GM23338 (cell line): ENCODE measurements at regions not wholly inside any gene's neighbourhood (a gene's known extent, or its start where the extent isn't known, plus 50 kb on each side); places are given as distances from the start of the nearest gene placed in this dataset.

Experiments
- ATAC-seq: fragments of 200-7000 bp; cut with Tn5 transposase; 3 replicates; pipeline ENCODE4 v1.9.1; 2020
- DNase-seq: peaks from one replicate; pipeline ENCODE4 v3.0.0-alpha.2; 2015; ENCODE audit warnings: low spot score
- H2AFZ ChIP-seq: fragments of 200-600 bp; sonication (generic); 2 replicates; pipeline ENCODE4 v1.8.0; 2016; ENCODE audit warnings: antibody characterized with exemption, mild to moderate bottlenecking, moderate library complexity
- H3F3A ChIP-seq: fragments of 200-600 bp; sonication (generic); replicated peaks from 2 replicates; pipeline ENCODE4 v1.8.0; 2017; ENCODE audit warnings: antibody characterized with exemption, mixed run types, low read depth
- H3K27ac ChIP-seq: fragments of 200-600 bp; sonication (generic); 2 replicates; pipeline ENCODE4 v1.6.1; 2016; ENCODE audit warnings: low read depth
- H3K27me3 ChIP-seq: fragments of 200-600 bp; sonication (generic); 2 replicates; pipeline ENCODE4 v1.8.0; 2016; ENCODE audit warnings: mild to moderate bottlenecking, mixed run types, moderate library complexity; ENCODE audit not compliant: insufficient read depth
- H3K36me3 ChIP-seq: fragments of 200-600 bp; sonication (generic); 2 replicates; pipeline ENCODE4 v1.8.0; 2016; ENCODE audit warnings: mild to moderate bottlenecking; ENCODE audit not compliant: insufficient read depth
- H3K4me1 ChIP-seq: fragments of 200-600 bp; sonication (generic); 2 replicates; pipeline ENCODE4 v1.8.0; 2016; ENCODE audit warnings: mild to moderate bottlenecking, moderate library complexity; ENCODE audit not compliant: insufficient read depth
- H3K4me2 ChIP-seq: fragments of 200-600 bp; sonication (generic); 2 replicates; pipeline ENCODE4 v1.7.1; 2017; ENCODE audit warnings: mixed run types
- H3K4me3 ChIP-seq: fragments of 200-600 bp; sonication (generic); 2 replicates; pipeline ENCODE4 v1.6.1; 2016; ENCODE audit warnings: mixed run types
- H3K79me2 ChIP-seq: fragments of 200-600 bp; sonication (generic); replicated peaks from 2 replicates; pipeline ENCODE4 v1.8.0; 2017; ENCODE audit warnings: mild to moderate bottlenecking; ENCODE audit not compliant: insufficient read depth
- H3K9me2 ChIP-seq: fragments of 200-600 bp; sonication (generic); 2 replicates; pipeline ENCODE4 v1.8.0; 2017; ENCODE audit not compliant: insufficient read depth
- H4K20me1 ChIP-seq: fragments of 200-600 bp; sonication (generic); replicated peaks from 2 replicates; pipeline ENCODE4 v1.8.0; 2017; ENCODE audit warnings: mild to moderate bottlenecking; ENCODE audit not compliant: insufficient read depth
- H3K27ac Mint-ChIP-seq: 2 replicates; pipeline ENCODE4 v1.8.0; 2020; ENCODE audit warnings: inconsistent platforms, mild to moderate bottlenecking, moderate library complexity, mixed read lengths
- H3K27me3 Mint-ChIP-seq: 3 replicates; pipeline ENCODE4 v1.8.0; 2022; ENCODE audit warnings: low read depth, mild to moderate bottlenecking, moderate library complexity, mixed read lengths, inconsistent platforms; ENCODE audit not compliant: insufficient read depth, poor library complexity
- H3K36me3 Mint-ChIP-seq: 3 replicates; pipeline ENCODE4 v1.8.0; 2021; ENCODE audit warnings: low read depth, mild to moderate bottlenecking, inconsistent platforms, moderate library complexity, mixed read lengths
- H3K4me1 Mint-ChIP-seq: 3 replicates; pipeline ENCODE4 v1.8.0; 2020; ENCODE audit warnings: mild to moderate bottlenecking, inconsistent platforms, mixed read lengths
- H3K4me3 Mint-ChIP-seq: 3 replicates; pipeline ENCODE4 v1.8.0; 2021; ENCODE audit warnings: moderate library complexity, mild to moderate bottlenecking, inconsistent platforms, mixed read lengths
- H3K9me3 Mint-ChIP-seq: 3 replicates; pipeline ENCODE4 v1.8.0; 2020; ENCODE audit warnings: moderate library complexity, mild to moderate bottlenecking, inconsistent platforms, mixed read lengths
- CREB1 ChIP-seq: fragments of 250-450 bp; sonication (Bioruptor Pico); IDR thresholded peaks from 2 replicates; pipeline ENCODE4 v1.5.0; 2020; ENCODE audit warnings: low read depth, mild to moderate bottlenecking, moderate library complexity
- CTCF ChIP-seq, 2 experiments: fragments of 200-600 bp in 1 of 2; sonication (generic) in 1 of 2; conservative IDR thresholded peaks; 2 replicates each; pipeline versions ENCODE4 v1.5.1 to v1.6.1; 2016 to 2017; ENCODE audit warnings: antibody characterized with exemption in 2 of 2, low read depth in 2 of 2, mild to moderate bottlenecking in 2 of 2, moderate library complexity in 1 of 2
- EZH2 ChIP-seq: fragments of 200-600 bp; sonication (generic); IDR thresholded peaks from one replicate; pipeline ENCODE4 v1.8.0; 2017; ENCODE audit warnings: antibody characterized with exemption, mild to moderate bottlenecking, low read depth; ENCODE audit not compliant: unreplicated experiment
- EZH2phosphoT487 ChIP-seq: fragments of 200-600 bp; sonication (generic); IDR thresholded peaks from one replicate; pipeline ENCODE4 v1.8.1; 2018; ENCODE audit warnings: antibody characterized with exemption; ENCODE audit not compliant: unreplicated experiment
- JUNB ChIP-seq: IDR thresholded peaks from one replicate; pipeline ENCODE4 v1.6.1; 2016; ENCODE audit warnings: antibody characterized with exemption; ENCODE audit not compliant: unreplicated experiment
- NANOG ChIP-seq: IDR thresholded peaks from 2 replicates; pipeline ENCODE4 v1.6.1; 2016; ENCODE audit warnings: antibody characterized with exemption, borderline replicate concordance
- POLR2AphosphoS5 ChIP-seq: IDR thresholded peaks from 2 replicates; pipeline ENCODE4 v1.6.1; 2016; ENCODE audit warnings: antibody characterized with exemption, low read depth
- REST ChIP-seq: IDR thresholded peaks from one replicate; pipeline ENCODE4 v1.6.1; 2018; ENCODE audit warnings: antibody characterized with exemption; ENCODE audit not compliant: unreplicated experiment
- STAT1 ChIP-seq: IDR thresholded peaks from one replicate; pipeline ENCODE4 v1.6.1; 2016; ENCODE audit warnings: antibody characterized with exemption; ENCODE audit not compliant: unreplicated experiment
- ZNF114 ChIP-seq: fragments of 250-450 bp; sonication (Bioruptor Pico); IDR thresholded peaks from 2 replicates; pipeline ENCODE4 v1.5.0; 2020; ENCODE audit warnings: mild to moderate bottlenecking, moderate library complexity
- ZNF331 ChIP-seq: fragments of 250-450 bp; sonication (Bioruptor Pico); IDR thresholded peaks from 2 replicates; pipeline ENCODE4 v1.5.0; 2020; ENCODE audit warnings: low read depth, mild to moderate bottlenecking, moderate library complexity
- TF ChIP-seq, protein P1 (sequence below): IDR thresholded peaks from 2 replicates; pipeline ENCODE4 v1.6.1; 2016; ENCODE audit warnings: antibody characterized with exemption
- TF ChIP-seq, protein P2 (sequence below): fragments of 250-450 bp; sonication (Bioruptor Pico); IDR thresholded peaks from 2 replicates; pipeline ENCODE4 v1.5.0; 2020; ENCODE audit warnings: mild to moderate bottlenecking, moderate library complexity

- no peak overlapping the region for H3K4me2 ChIP-seq
- H3K4me3 ChIP-seq = no peak overlapping the region
- no peak overlapping the region for H2AFZ ChIP-seq
- no peaks in the 10 kb centered on the region for H3K36me3 ChIP-seq
- H3K27me3 ChIP-seq = no peaks in the 10 kb centered on the region
- H4K20me1 ChIP-seq = no peaks in the 10 kb centered on the region
- no peaks in the 10 kb centered on the region for H3K4me1 ChIP-seq
- Mint-ChIP-seq H3K36me3 (no peaks in the 10 kb centered on the region), H3K9me3 (no peaks in the 10 kb centered on the region), H3K27me3 (no peaks in the 10 kb centered on the region), H3K27ac (no peak overlapping the region), H3K4me3 (no peak overlapping the region), H3K4me1 (no peaks in the 10 kb centered on the region)
- TF ChIP-seq EZH2phosphoT487 (no peak), NANOG (no peak), ZNF331 (CRISPR knock-in tag) (no peak), CTCF (conservative IDR thresholded peaks at IDR 0.05; ENCODE audit: low read depth in 2 of 2) (no peak), CREB1 (CRISPR knock-in tag) (no peak), JUNB (no peak), STAT1 (no peak), POLR2AphosphoS5 (no peak), EZH2 (no peak), REST (no peak), ZNF114 (CRISPR knock-in tag) (no peak)
- TF ChIP-seq, protein P1, sequence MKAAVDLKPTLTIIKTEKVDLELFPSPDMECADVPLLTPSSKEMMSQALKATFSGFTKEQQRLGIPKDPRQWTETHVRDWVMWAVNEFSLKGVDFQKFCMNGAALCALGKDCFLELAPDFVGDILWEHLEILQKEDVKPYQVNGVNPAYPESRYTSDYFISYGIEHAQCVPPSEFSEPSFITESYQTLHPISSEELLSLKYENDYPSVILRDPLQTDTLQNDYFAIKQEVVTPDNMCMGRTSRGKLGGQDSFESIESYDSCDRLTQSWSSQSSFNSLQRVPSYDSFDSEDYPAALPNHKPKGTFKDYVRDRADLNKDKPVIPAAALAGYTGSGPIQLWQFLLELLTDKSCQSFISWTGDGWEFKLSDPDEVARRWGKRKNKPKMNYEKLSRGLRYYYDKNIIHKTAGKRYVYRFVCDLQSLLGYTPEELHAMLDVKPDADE = no peak
- TF ChIP-seq, protein P2, sequence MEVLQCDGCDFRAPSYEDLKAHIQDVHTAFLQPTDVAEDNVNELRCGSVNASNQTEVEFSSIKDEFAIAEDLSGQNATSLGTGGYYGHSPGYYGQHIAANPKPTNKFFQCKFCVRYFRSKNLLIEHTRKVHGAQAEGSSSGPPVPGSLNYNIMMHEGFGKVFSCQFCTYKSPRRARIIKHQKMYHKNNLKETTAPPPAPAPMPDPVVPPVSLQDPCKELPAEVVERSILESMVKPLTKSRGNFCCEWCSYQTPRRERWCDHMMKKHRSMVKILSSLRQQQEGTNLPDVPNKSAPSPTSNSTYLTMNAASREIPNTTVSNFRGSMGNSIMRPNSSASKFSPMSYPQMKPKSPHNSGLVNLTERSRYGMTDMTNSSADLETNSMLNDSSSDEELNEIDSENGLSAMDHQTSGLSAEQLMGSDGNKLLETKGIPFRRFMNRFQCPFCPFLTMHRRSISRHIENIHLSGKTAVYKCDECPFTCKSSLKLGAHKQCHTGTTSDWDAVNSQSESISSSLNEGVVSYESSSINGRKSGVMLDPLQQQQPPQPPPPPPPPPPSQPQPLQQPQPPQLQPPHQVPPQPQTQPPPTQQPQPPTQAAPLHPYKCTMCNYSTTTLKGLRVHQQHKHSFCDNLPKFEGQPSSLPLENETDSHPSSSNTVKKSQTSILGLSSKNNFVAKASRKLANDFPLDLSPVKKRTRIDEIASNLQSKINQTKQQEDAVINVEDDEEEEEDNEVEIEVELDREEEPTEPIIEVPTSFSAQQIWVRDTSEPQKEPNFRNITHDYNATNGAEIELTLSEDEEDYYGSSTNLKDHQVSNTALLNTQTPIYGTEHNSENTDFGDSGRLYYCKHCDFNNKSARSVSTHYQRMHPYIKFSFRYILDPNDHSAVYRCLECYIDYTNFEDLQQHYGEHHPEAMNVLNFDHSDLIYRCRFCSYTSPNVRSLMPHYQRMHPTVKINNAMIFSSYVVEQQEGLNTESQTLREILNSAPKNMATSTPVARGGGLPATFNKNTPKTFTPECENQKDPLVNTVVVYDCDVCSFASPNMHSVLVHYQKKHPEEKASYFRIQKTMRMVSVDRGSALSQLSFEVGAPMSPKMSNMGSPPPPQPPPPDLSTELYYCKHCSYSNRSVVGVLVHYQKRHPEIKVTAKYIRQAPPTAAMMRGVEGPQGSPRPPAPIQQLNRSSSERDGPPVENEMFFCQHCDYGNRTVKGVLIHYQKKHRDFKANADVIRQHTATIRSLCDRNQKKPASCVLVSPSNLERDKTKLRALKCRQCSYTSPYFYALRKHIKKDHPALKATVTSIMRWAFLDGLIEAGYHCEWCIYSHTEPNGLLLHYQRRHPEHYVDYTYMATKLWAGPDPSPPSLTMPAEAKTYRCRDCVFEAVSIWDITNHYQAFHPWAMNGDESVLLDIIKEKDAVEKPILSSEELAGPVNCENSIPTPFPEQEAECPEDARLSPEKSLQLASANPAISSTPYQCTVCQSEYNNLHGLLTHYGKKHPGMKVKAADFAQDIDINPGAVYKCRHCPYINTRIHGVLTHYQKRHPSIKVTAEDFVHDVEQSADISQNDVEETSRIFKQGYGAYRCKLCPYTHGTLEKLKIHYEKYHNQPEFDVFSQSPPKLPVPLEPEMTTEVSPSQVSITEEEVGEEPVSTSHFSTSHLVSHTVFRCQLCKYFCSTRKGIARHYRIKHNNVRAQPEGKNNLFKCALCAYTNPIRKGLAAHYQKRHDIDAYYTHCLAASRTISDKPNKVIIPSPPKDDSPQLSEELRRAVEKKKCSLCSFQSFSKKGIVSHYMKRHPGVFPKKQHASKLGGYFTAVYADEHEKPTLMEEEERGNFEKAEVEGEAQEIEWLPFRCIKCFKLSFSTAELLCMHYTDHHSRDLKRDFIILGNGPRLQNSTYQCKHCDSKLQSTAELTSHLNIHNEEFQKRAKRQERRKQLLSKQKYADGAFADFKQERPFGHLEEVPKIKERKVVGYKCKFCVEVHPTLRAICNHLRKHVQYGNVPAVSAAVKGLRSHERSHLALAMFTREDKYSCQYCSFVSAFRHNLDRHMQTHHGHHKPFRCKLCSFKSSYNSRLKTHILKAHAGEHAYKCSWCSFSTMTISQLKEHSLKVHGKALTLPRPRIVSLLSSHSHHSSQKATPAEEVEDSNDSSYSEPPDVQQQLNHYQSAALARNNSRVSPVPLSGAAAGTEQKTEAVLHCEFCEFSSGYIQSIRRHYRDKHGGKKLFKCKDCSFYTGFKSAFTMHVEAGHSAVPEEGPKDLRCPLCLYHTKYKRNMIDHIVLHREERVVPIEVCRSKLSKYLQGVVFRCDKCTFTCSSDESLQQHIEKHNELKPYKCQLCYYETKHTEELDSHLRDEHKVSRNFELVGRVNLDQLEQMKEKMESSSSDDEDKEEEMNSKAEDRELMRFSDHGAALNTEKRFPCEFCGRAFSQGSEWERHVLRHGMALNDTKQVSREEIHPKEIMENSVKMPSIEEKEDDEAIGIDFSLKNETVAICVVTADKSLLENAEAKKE (CRISPR knock-in tag) = no peak
- no peak overlapping the region for H3K27ac ChIP-seq
- no peaks in the 10 kb centered on the region for H3K9me2 ChIP-seq
- no peaks in the 10 kb centered on the region for H3K79me2 ChIP-seq
- no peaks in the 10 kb centered on the region for H3F3A ChIP-seq
- ATAC-seq (no peak), DNase-seq (no peak)
Measured at GRCh38 chr5:119926301-119926700, 296.9 kb downstream of the FAM170A start.
